LNCaP clone FGC (cell line): ENCODE measurements at regions not wholly inside any gene's neighbourhood (a gene's known extent, or its start where the extent isn't known, plus 50 kb on each side); places are given as distances from the start of the nearest gene placed in this dataset.

Source experiments
- DNase-seq: peaks from one replicate; pipeline ENCODE4 v3.0.0-alpha.2; 2011; ENCODE audit warnings: low read depth
- H3K4me3 ChIP-seq: 2 replicates; pipeline ENCODE4 v1.5.1; 2011; ENCODE audit warnings: mild to moderate bottlenecking, low read depth, low read length, control low read depth
- TF ChIP-seq, protein P1 (sequence below): IDR thresholded peaks from 2 replicates; pipeline ENCODE4 v1.5.1; 2012; ENCODE audit warnings: mild to moderate bottlenecking; ENCODE audit not compliant: control insufficient read depth, insufficient read depth; ENCODE audit errors: extremely low read depth

DNA sequence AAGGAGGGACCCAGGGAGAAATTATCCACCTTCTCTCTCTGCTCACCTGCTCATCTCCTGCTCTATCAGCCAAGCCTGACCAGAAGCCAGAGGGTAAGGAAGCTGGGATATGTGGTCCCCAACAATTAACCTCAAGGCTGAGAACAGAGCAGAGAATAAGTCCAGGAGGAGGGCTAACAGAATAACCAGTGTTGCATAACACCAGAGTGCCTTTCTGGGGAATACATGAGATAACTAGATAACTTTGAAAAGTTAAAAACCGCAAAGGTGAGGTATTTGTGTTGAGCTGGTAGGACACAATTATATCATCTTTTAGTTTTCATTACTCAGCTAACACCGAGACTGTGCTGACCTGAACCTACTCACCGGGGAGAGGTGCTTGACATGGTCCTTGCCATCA is 180.8 kb downstream of the SALL1 start:
- DNase-seq, result no peak
- TF ChIP-seq, protein P1, sequence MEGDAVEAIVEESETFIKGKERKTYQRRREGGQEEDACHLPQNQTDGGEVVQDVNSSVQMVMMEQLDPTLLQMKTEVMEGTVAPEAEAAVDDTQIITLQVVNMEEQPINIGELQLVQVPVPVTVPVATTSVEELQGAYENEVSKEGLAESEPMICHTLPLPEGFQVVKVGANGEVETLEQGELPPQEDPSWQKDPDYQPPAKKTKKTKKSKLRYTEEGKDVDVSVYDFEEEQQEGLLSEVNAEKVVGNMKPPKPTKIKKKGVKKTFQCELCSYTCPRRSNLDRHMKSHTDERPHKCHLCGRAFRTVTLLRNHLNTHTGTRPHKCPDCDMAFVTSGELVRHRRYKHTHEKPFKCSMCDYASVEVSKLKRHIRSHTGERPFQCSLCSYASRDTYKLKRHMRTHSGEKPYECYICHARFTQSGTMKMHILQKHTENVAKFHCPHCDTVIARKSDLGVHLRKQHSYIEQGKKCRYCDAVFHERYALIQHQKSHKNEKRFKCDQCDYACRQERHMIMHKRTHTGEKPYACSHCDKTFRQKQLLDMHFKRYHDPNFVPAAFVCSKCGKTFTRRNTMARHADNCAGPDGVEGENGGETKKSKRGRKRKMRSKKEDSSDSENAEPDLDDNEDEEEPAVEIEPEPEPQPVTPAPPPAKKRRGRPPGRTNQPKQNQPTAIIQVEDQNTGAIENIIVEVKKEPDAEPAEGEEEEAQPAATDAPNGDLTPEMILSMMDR, result no peak
- no peak overlapping the region for H3K4me3 ChIP-seq

DNA sequence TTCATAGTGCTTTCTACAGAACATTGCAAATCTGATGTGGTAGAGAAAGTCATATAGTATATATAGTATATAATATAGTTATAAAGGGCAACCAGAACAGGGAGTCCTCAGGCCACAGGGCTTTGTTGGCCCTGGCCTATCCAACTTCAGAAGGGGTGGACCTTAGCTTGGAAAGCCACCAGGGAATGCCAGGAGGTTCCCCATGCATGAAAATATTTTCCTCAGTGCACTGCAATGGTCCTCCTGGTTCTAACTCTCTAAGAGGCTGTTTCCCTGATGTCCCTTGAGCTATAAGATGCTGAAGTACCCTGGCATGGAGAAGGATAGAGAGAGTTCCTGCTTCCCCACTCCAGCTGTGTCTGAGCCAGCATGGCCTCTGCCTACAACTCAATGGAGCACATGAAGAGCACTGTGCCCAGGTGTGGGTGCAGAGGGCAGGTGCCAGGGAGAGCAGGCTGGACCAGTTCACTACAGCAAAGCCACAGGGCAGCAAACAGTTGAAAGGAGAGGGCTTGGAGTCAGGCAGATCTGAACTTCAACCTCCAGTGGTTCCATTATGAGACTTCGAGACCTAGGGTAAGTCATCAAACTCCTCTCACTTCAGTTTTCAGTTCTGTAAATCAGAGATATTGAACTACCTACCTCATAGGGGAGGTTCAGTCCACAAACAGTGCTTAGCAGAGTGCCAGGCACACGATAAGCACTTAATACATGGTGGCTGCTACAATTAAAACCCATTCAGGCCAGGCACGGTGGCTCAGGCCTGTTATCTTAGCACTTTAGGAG is 183.1 kb downstream of the SALL1 start:
- no peak for DNase-seq
- TF ChIP-seq, protein P1, result no peak
- no peak overlapping the region for H3K4me3 ChIP-seq

DNA sequence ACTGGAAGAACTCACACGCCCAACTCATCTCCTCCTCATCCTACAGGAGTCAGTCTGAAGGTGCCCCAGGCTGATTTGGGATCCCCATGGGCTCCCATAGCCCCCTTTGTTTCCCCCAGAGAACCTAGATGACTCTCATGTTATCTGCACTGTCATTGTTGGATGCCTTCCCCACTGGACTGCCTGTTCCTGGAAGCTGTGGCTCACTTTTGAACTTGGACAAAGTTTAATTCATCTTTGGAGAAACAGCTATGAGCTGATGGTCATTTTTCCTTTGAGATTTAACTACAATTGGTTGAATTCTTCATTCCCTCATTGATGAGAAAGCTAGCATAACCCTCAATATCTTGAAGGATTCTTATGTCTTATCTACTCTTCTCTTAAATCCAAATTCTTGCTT is 186.6 kb downstream of the SALL1 start:
- H3K4me3 ChIP-seq, result no peak overlapping the region
- no peak for DNase-seq
- TF ChIP-seq, protein P1, result no peak

DNA sequence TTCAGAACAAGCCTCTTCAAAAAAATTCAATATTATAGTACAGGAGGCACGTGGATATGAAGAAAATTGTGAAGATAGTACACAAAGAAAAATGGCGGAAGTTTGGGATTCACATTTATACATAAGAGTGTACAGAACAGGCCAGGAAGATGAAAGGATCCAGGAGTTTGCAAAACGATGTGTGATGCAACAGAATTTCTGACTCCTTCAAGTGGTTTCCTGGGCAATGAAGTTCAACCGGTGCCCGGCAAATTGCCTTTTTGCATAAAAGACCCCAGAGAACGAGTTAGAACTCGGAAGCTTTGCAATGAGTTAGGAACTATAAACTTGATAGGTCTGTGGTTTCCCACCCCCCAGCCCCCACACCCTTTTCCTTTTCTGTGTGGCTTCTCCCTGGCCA is 189.1 kb downstream of the SALL1 start:
- DNase-seq, result no peak
- H3K4me3 ChIP-seq, result no peak overlapping the region
- TF ChIP-seq, protein P1, result no peak

DNA sequence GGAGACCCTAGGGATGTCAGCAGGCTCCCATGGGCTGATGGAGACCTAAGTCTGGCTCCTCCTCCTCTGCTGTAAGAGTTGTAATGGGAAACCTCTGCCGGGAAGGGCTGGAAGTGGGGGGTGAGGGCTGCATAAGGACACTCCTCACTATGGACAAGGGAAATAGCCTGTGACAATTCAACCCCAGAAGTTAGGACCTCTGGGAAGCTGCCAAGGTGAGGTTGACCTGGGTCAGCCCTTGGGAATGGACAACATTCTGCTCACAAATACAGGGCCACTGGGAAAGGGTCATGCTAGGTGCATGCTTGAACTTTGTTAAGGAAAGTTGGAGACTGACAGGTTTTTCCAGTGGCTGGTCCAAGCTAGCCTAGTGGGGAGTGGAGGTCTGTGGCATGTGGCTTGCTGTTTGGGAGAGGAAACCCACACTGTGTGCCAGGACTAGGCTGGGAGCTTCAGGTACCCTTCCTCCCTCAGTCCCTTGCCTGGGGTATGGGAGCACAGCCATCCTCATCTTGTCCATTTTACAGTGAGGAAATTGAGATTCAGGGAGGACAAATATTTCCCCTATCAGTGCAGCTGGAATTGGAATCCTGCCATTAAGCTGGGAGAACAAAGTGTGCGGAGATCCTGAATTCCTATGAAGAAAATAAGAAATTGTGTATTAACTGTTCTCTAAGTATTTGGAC is 190.4 kb downstream of the SALL1 start:
- DNase-seq, result no peak
- no peak overlapping the region for H3K4me3 ChIP-seq
- TF ChIP-seq, protein P1, result no peak

DNA sequence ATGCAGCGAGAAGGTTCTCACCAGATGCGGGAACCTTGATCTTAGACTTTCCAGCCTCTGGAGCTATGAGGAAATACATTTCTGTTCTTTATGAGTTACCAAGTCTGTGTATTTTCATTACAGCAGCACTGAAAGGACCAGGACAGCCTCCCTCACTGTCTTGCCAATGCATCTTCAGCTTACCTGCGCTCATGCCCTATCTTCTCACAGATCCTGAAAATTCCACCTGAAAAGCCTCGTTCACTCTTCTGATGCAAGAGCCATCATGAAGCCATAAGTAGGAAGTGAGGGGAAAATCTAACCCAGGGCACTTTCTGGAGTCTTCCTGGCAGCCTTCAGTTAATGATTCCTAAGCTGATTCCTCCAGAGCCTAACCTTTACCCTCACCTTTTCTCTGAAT is 194.0 kb downstream of the SALL1 start:
- TF ChIP-seq, protein P1, result no peak
- H3K4me3 ChIP-seq, result no peak overlapping the region
- DNase-seq, result no peak
